GF-D8 (cell line): ENCODE measurements at regions not wholly inside any gene's neighbourhood (a gene's known extent, or its start where the extent isn't known, plus 50 kb on each side); places are given as distances from the start of the nearest gene placed in this dataset.

Experiments
- DNase-seq: peaks from one replicate; lab custom pipeline; 2025; lab: John Stamatoyannopoulos, UW

- DNase-seq = no peak
These were observed 263.3 kb upstream of the CITED2 start for GRCh38 chr6:139637766-139638165.

DNA sequence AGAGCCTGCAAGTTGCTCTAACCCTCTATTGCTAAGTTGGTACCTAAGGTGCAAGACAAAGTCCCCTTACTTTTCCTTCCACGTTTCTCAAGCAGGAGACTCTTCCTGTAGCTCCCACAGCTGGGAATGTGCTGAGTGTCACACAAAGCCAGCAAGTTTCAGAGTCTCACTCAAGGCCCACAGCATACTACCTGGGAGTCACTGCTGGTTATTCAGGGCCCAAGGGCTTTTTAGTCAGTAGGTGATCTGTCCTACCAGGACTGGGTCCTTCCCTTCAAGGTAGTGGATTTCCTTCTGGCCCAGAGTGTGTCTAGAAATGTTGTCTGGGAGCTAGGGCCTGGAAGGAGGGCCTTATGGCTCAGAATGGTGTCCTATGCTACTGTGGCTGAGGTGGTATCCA is 261.9 kb upstream of the CITED2 start:
- no peak for DNase-seq

DNA sequence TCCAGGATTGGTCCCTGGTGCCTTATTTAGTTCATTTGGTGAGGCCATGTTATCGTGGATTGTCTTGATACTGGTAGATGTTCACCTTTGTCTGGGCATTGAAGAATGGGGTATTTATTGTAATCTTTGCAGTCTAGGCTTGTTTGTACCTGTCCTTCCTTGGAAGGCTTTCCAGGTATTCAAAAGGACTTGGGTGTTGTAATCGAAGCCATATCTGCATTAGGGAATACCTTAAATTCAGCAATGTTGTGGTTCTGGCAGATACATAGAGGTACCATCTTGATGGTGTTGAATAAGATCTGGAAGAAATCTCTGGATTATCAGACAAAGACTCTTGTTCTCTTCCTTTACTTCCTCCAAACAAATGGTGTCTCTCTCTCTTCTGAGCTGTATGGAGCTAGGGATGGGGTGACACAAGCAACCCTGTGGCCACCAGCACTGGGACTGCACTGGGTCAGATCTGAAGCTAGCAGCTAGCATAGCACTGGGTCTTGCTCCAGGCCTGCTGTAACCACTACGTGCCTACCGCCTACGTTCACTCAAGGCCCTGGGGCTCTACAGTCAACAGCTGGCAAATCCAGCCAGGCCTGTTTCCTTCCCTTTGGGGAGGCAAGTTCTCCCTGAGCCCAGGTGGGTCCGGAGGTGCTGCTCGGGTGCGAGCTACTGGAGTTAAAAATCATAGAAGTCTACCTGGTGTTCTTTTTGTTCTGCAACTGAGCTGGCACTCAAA is 261.1 kb upstream of the CITED2 start:
- no peak for DNase-seq

GRCh38 chr6:139632840-139633239 is 258.4 kb upstream of the CITED2 start:
- no peak for DNase-seq

DNA sequence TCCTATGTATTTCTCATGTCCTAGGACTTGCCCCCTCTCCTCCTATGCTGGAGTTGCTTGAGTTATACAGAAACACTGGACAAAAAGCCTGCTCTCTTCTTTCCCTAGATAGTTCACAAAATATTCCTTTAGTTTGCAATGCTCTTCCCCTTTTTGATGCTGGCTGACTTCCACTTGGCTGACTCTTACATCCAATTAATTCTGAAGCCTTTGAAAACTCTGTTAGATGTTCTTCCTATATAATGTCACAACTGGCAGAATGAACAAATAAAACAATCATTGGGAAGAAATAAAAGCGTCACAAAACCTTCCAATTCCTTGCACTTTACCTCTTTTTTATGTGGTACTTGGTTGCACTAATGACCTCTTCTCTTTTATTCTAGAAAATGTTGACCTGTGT is 253.8 kb upstream of the CITED2 start:
- no peak for DNase-seq

GRCh38 chr6:139627091-139627490 is 252.6 kb upstream of the CITED2 start:
- no peak for DNase-seq

- peak; percentile 98 for DNase-seq
These were observed 251.8 kb upstream of the CITED2 start for GRCh38 chr6:139625998-139626975.

GRCh38 chr6:139625081-139625939 is 250.9 kb upstream of the CITED2 start:
- DNase-seq = peak; percentile 21

- no peak for DNase-seq
These were observed 248.9 kb upstream of the CITED2 start for GRCh38 chr6:139623372-139623771.

DNA sequence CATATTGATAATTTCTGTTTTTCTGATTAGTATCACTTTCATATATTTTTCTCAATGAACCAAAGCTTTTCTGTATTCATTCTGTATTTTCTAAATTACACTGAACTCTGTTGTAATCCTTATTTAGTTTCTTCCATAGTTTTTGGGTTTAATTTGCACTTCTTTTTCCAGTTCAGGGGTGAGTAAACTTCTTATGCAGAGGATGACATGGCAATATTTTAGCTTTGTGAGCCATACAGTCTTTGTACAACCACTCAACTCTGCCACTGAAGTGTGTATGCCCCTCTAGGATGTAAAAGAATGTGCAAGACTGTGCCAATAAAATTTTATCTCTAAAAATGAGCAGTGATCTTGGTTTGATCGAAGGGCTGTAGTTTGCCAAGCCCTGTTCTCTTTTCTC is 239.0 kb upstream of the CITED2 start:
- DNase-seq = no peak

GRCh38 chr6:139612135-139612465 is 237.7 kb upstream of the CITED2 start:
- peak; percentile 47 for DNase-seq

DNA sequence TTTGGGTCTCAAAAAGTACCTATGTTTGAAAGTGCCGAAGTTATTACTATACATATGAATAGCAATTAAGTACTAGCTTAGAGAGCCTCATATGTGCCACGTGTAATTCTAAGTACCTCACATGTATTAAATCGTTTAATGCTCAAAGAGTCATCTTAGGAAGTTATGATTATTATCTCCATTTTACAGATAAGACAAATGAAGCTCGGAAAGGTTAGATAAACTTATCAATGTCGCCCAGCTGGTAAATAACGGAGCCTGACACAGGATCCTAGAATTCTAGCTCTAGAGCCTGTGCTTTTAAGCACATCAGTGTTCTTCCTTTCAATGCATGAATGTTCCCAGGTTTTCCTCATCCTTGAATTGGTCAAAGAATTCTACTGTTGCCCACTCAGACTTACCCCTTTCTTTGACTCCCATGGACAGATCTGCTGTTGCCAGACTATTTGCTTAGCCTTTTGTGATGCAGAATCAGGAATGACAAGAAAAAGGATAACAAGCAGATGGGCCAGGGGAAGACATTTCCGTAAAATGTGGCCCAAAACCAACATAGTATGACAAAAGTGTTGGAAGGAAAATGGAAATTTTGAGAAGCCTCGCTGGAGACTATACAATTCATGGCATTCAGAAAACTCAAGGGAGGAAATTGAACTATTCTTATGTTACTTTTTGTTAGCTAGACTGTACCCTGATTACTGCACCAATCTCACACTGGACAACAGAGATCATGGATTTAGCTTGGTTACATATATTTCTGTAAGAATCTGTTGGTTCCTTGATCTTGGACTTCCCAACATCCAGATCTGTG is 237.1 kb upstream of the CITED2 start:
- DNase-seq = no peak

- no peak for DNase-seq
These were observed 234.2 kb upstream of the CITED2 start for GRCh38 chr6:139608466-139609261.

GRCh38 chr6:139605350-139605749 is 230.9 kb upstream of the CITED2 start:
- DNase-seq = no peak

DNA sequence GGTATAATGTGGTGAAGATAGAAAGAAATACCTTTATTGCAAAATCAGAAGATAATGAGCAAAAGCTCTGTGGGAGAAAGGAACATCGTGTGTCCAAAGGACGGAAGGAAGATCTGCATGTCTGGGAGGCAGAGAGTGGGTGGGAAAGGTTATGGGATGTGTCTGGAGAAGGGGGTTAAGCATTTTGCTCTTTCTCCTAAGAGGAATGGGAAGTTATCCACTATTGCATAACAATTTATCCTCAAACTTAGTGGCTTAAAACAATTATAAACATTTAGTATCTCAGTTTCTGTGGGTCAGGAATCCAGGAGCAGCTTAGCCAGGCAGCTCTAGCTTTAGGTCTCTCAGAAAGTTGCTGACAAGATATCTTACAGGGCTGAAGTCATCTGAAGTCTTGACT is 229.1 kb upstream of the CITED2 start:
- no peak for DNase-seq

GRCh38 chr6:139602577-139602976 is 228.1 kb upstream of the CITED2 start:
- no peak for DNase-seq

DNA sequence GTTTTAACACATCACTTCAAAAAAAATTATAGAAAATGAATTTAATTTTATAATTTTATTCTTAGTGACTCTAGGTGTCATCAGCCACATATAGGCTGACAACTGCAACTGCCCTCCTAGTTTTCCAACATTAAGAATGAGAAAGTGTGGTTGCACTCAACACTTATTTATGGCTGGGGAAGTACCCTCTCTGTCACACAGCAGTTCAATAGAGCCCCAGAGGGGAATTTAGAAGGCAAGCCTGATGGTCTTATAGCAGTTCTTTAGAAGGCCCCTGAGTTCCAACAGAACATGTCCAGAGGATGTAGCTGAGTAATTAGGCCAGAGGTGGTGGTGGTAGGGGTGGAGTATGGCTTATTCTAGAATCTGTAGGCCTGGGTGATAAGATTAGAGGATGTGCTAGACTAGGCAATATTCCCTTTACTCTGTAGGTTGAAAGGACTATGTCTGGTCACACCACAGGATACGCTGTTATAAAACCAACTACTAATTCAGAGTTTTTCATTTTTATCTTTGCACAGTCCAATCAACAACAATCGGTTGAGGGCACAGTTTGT is 226.5 kb upstream of the CITED2 start:
- no peak for DNase-seq

- no peak for DNase-seq
These were observed 225.9 kb upstream of the CITED2 start for GRCh38 chr6:139600343-139600742.

DNA sequence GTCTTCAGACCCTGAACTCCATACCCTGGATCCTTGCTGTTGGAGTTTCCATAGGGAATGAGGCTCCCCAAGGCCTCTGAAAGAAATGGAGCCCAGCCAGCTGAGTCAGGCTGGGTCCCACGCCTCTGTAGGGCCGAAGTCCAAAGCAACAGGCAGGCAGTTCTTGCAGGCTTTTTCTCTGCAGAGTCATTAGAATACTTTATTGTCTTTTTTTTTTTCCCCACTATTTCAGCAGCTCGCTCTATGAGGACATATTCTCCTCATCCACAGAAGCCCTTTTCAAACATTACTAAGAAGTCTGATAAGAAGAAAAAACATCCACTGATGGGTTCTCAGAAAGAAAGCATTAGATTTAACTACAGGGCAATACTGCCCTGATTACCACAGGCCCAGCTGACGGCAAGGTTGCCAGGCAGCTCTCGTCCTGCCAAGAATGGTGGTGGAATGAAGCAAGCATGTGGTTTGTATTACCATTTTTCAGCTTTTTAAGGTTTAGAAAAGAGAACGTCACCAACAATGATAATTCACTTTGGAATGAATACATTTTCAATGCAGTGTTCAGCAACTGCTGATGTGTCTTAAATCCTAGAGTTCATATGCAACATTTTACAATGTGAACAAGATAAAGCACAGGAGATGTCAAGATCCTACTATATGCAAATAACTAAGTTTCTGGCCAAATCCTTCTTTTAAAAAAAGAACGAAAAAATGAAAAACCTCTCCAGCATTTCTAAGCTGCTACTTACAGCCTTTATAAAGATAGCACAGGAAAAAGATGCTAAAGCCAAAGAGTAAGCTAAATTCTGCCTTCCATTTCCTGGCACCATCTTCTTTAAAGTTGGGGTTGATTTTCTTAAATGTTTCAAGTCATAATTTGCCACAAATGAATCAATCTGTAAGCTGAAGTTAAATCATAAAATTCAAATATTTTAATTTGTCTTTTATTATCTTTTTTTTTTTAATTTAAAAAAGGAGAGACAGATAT is 223.6 kb upstream of the CITED2 start:
- peak; percentile 76 for DNase-seq
